HG02642 (cell line): ENCODE measurements at regions not wholly inside any gene's neighbourhood (a gene's known extent, or its start where the extent isn't known, plus 50 kb on each side); places are given as distances from the start of the nearest gene placed in this dataset.

ENCODE experiments used
- ATAC-seq: cut with Tn5 transposase; IDR thresholded peaks from one replicate; pipeline ENCODE4 v1.9.1; 2021; ENCODE audit warnings: mild to moderate bottlenecking; ENCODE audit not compliant: unreplicated experiment, poor library complexity

DNA sequence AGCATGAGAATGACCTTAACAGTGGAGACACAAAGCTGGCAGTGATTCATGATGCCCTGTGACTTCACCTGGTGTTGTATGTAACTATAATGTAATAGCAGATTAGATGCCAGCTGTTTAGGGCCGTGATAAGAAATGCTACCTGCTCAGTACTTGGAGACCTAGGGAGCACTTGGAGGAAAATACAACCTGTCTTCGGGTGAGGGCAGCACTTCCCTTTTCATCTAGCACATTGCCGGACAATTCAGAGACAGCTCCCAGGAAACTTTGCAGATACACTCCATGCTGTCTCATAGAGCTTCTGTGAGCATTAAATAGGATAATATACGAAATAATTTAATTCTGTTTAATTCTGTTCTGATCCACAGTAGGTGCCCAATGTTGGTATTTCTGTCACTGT is 668.5 kb downstream of the TSN start:
- no peak for ATAC-seq

DNA sequence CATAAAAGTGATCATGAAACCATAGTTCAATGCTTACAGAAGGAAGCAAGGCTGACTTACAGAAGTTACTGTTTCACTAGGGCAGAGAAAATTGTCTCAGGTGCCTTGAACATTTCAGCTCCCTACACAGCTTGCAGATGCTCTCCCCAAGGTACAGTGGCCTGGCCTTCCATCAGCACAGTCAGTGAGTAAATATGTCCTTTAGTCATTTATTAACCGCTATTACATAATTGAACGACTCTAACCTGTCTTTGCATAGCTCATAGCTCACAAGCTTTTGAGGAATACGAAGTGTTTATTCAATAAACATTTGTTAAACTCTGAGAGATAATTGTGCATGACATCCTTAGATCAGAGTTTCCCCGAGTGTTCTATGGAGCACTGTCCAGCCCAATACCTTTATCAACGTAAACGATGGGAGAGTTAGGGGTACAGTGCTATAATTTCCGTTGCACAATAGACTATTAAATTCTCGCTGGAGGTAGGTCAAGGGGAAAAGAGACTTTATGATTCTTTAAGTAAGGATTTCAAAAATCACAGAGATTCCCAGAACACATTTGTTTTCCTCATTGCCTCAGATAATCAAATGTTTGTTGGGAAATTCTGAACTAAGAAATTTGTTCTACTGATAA is 677.8 kb downstream of the TSN start:
- no peak for ATAC-seq

DNA sequence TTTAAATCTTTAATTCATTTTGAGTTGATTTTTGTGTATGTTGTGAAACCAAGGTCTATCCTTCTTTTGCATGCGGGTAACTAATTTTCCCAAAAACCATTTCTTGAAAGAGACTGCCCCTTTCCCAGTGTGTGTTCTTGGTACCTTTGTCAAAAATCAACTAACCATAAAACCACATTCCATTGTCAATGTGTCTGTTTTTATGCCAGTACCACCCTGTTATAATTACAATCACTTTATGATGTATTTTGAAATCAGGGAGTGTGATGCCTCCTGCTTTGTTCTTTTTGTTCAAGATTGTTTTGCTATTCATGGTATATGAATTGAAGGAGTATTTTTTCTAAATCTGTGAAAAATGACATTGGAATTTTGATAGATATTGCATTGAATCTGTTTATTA is 689.6 kb downstream of the TSN start:
- ATAC-seq = no peak

DNA sequence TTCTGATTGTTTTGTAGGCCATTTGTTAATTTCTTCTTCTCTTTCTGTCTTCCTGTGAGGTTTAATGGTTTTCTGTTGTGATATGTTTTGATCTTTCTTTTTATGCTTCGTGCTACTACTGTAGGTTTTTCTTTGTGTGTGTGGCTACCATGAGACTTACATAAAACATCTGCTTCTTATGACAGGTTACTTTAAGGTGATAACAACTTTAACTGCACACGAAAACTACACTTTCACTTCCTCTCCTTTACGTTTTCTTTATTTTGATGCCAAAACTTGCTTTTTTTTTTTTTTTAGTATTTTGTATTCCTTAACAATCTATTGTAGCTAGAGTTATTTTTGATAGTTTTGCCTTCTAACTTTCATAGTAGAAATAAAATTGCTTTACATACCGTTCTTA is 691.3 kb downstream of the TSN start:
- no peak for ATAC-seq

DNA sequence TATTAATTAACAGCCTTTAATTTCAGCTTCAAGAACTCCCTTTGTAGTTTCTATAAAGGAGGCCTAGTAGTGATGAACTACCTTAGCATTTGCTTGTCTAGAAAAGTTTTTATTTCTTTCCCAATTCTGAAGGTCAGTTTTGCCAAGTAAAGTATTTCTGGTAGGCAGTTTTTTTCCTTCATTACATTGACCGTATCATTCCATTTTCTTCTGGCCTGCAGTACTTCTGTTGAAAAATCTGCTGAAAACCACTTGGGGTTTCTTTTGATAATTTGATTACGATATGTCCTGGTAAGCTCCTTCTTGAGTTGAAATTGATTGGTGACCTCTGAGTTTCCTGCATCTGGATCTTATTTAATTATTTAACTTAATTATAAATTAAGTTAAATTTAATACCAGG is 691.8 kb downstream of the TSN start:
- ATAC-seq = no peak

DNA sequence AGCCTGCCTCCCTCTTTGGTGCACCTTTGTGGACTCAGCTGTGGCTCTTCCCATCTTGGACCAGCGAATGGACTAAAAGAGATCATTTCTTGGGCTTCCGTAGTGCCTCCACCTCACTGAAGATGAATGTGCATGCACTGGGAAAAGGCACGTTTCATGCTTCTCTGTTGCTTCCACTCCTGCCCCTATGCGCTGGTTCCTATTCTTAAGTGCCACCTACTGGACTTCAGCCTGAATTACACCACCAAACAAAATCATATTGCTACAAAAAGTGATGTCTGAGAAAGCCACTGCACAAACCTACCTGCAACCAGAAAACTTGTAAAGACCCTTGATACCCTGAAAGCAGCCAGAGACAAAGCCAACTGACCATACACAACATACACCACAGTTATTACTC is 695.6 kb downstream of the TSN start:
- ATAC-seq = peak; percentile 63

DNA sequence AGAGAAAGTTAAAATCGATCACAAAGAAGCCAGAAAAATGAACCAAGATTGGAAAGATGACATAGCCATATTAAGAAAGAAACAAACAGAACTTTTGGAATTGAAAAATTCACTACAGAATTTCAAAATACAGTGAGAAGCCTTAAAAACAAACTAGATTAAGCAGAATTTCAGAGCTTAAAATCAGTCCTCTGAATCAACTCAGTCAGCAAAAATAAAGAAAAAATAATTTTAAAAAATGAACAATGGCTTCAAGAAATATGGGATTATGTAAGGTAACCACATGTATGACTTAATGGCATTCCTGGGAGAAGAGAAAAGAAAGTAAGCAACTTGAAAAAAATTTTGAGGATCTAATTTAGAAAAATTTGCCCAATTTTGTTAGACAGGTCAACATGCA is 696.2 kb downstream of the TSN start:
- ATAC-seq = no peak

DNA sequence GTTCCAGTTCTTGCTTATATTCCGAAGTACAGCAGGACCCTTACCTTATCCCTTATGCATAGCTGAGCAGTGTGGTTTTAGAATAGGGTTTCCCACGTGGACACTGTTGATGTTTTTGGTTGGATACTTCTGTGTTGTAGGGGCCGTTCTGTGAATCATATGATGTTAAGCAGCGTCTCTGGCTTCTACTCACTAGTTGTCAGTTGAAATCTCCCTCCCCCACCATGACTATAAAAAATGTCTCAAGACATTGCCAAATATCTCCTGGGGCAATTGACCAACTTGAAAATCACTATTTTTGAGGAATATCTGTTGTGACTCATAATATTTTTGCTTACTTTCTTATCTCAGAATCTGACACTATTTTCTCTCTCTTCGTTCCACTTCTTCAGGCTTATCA is 713.7 kb downstream of the TSN start:
- ATAC-seq = no peak

DNA sequence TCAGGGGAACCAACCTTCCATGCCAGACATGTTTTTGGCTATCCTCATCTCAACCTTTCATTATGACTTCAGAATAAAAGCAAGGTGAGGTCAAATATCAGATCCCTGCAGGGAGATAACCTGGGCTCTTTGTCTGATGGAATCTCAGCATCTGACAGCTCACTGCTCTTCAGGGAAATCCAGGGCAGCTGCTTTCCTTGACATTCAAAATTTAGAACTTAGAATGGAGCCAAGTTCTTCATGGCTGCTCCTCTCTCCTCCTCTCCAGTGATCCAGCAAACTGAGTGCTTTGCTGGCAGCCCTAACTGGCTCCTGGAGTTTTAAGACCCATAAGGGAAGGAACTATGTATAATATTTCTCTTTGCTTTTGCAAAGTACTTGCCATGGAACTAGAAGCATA is 716.3 kb downstream of the TSN start:
- no peak for ATAC-seq

DNA sequence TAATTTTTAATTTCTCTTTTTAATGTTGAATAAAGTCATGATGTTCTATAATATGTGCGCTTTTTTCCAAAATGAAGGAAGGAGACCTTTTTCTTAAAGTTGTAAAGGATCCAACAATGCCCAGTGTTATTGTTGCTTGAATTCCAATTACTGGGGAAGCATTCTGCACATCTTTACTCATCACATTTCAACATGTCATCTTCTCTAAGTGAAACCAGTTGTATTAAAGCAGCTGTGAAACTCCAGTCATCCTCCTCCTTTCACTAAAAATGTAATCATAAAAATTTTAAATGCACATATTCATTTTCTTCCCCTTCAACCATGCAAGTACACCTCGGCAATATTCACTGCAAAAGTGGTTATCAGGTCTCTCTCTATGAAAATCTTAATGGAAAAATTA is 722.7 kb downstream of the TSN start:
- ATAC-seq = no peak

DNA sequence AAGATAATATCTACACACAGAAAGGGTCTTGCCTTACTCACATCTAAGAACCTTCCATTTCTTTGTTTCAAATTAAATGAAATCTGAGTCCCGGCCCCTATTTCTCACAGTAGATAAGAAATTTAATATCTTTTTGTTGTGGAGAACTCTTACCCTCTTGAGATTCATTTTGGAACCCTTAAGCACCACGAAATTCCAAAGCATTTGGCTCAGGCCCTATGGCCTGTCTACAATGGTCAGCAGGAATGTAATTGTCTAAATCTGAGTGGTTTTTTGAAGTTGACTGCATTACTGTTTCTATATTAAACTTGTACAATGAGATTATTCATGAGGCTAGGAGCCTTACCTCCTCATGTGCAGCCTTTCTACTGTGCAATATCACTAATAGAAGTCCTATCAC is 723.3 kb downstream of the TSN start:
- no peak for ATAC-seq

DNA sequence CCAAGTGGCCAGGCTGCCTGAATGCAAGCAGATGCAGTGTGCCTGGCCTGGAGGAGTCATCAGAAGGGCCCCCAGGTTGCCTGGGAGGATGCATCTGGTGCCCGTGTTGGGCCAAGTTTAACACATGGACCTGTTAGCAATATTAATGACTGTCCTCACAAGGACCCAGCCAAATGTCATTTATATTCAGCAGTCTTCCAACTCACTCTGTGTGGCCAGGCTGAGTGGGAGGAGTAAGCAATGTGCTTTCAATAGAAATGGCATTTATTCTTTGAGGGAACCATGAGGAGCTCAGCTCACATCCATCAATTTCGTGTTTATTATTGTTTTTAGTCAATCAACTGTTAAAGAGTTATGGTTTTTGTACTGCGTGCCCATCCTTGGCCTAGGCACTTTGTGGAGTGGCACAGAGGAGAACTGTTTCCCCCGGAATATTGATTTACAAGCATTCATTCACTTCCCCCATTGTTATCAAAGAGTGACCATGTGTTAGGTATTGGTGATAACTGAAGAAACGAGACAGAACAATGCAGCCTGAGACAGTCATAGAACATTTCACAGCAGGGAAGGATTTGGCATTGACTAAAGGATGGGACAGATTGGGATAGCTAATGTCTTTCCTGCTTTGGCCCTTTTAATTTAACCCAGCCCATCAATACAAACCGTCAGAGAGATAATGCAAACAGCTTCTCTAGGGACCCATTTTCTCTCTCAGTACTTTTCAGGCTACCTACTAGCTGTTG is 725.2 kb downstream of the TSN start:
- no peak for ATAC-seq

DNA sequence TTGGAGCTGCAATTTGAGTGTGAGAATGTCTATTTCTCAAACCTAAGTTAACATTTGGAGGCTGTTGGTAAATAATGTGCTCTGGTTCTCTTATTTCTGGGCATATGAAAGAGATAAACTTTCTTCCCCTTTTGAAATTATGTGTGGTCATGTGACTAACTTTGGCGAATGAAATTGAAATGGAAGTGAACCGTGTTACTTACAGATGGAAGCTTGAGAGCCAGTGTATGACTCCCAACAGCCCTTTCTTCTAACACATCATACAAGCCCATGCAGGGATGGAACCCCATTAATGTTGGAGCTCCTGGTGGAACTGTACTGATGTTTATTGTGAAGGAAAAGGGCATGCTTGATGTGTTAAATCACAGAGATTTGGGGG is 725.8 kb downstream of the TSN start:
- ATAC-seq = no peak

DNA sequence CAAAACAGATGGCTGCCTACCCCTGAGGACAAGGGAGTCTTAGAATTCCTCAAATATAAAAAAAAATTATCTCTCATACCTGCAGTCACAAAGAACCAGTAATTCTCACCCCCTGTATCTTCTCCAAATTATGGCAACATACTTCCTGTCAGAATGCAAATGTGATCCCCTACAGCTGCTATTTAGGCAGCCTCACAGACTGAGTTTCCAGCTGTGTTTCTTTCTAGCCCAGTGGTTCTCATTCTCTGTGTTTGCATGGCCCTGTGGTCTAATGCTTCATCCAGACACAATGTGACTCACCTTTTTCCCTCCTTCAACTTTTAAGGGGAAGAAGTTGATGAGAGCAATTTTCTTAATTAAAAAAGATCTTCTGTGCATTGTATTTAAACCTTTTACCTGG is 726.3 kb downstream of the TSN start:
- ATAC-seq = no peak

DNA sequence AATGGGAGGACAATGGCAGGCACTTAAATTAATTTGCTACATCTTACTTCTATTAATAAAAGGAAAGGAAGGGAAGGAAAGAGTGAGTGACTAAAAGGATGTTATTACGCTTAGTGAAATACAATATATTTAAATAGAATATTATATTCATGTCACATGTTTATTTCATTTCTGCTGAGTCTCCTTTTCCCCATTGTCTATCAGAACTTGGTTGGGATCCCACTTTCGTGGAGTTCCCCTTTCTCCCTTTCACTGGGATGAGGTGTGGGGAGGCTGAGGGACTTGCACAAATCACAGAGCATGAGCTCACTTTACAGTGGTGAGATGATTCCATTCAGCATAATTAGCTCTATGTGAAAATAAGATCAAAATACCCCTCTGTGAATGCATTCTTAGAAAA is 730.6 kb downstream of the TSN start:
- ATAC-seq = no peak

DNA sequence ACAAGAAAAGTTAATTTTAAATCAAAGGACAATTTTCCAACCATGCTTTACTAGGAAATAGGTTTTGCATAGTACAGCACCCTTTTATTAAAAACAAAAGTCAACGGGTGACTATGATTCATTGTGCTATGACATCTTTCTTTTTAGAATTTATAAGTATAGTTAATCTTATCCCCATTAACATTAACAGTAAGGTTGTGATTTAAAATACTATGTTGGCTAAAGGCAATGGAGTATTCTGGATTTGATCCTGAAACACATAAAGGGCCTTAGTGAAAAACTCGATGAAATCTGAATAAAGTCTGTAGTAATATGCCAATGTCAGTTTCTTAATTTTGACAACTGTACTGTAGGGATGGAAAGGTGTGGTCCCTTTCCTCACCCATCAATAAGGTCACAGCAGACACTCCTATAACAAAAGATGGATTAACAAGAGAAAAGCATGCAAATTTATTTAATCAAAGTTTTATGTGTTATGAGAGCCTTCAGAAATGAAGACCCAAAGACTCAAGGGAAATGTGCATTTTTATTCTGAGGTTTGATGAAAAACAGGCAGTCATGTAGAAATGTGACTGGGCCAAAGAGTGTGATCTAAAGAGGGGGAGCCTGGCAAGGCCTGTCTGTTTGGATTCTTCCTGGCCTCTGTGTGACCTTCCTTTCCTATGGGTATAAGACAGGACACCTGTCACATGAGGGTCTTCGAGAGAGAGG is 731.4 kb downstream of the TSN start:
- no peak for ATAC-seq

DNA sequence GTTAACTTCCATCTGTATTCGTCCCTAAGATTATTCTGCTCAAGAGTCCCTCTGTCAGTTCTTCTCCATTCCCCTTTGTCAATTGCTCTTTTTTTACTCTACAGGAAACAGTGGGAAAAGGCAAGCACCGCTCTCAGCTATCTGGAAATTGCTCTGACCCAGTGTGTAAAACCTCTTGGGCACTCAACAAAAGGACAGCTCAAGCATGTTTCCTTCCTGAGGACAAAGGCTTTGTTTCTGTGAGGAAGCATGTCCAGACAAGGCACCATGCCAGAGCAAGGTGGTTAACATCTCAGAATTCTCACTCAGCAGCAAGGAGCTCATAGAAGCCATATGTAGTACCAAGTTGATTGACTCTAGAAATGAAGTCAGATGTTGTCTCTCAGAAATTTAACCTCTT is 735.6 kb downstream of the TSN start:
- no peak for ATAC-seq

DNA sequence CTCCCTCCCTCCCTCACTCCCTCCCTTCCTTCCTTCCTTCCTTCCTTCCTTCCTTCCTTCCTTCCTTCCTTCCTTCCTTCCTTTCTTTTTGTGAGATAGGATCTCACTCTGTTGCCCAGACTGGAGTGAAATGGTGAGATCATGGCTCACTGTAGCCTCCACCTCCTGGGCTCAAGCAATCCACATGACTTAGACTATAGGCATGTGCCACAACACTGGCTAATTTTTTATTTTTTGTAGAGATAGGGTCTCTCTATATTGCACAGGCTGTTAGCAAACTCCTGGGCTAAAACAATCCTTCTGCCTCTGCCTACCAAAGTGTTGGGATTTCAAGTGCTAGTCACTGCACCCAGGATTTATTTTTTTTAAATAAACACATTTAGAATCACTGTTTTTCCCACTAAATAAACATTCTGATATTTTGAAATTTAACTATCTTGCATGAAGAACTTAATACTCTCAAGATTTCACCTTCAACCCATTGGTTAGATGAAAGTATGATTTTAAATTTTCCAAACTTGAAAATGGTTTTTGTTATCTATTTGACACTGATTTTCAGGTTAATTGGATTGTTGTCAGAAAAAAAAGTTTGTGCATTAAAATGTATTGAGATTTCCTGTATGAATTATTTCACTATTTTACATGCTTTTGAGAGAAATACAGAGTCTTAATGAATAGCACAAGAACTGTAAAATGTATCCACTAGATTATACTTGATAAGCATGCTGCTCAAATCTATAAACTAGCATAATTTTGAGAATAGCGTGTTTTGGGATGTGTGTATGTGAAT is 745.1 kb downstream of the TSN start:
- no peak for ATAC-seq

DNA sequence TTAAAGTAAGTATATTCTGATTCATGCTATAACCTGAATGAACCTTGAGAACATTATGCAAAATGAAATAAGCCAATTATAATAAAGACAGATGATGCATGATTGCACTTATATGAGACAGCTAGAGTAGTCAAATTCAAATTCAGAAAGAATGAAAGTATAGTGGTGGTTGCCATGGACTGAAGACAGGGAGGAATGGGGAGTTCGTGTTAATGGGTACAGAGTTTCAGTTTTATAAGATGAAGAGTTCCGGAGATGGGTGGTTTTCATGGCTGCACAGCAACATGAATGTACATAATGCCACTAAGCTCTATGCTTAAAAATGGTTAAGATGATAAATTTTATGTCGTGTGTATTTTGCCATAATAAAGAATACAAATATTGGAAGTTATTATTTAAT is 751.2 kb downstream of the TSN start:
- no peak for ATAC-seq

DNA sequence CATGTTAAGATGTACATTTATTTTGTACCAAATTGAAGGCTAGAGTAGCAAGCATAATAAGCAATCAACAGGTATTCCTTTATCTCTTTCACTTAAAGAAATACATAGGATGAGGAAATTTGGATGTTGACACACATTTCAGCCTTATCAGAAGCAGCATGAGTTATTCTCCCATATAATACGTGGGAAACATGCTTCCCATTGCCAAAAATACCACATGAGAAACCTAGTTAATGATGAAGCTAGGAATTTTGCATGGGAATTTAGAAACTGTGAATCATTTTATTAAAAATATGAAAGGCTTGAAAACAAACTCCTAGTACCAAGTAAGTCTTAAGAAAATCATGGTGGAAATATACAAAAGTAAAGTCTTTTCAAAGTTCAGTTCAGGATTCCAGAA is 751.8 kb downstream of the TSN start:
- ATAC-seq = no peak

DNA sequence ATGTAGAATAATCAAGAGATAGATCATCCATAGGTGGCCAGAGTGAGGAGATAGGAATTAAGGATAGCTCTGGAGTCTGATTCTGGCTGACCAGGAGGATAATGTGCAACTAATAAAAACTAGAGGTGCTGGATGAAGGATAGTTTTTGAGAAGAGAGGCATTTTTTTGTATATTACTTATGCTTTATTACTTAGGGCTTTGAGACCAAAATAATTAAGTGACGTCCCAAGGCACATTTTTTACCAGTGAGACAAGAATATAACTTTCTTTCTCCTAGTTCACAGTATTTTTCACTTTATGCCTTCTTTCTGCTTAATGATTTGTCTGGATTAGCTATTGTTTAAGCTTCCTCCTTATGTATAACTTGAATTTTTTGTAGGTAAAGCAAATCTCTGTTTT is 756.6 kb downstream of the TSN start:
- ATAC-seq = no peak
